Vagina (tissue), 2 donors: ENCODE measurements at regions not wholly inside any gene's neighbourhood (a gene's known extent, or its start where the extent isn't known, plus 50 kb on each side); places are given as distances from the start of the nearest gene placed in this dataset.

Source experiments
- CTCF ChIP-seq, 3 experiments: fragments of 450-650 bp in 2 of 3; fragments of 200-600 bp in 1 of 3; sonication (generic) in 1 of 3; IDR thresholded peaks; one replicate each; pipeline ENCODE4 v1.5.1; 2017 to 2019; ENCODE audit warnings: antibody characterized with exemption in 3 of 3, mild to moderate bottlenecking in 2 of 3, moderate library complexity in 2 of 3
- POLR2AphosphoS5 ChIP-seq, 2 donors: sonication (generic); formaldehyde crosslinking; IDR thresholded peaks; one replicate each; pipeline ENCODE4 v1.9.0; 2017; ENCODE audit warnings: antibody characterized with exemption in 2 of 2, mild to moderate bottlenecking in 2 of 2, low read depth in 1 of 2; ENCODE audit not compliant: insufficient read depth in 1 of 2

- no peak for TF ChIP-seq CTCF (IDR thresholded peaks at IDR 0.05)
- TF ChIP-seq POLR2AphosphoS5 (IDR thresholded peaks at IDR 0.05; ENCODE audit: insufficient read depth in 1 of 2, low read depth in 1 of 2), result no peak
These were observed 435.7 kb downstream of the RAPGEF2 start for GRCh38 chr4:159538556-159538955.
